ENCODE measurements at regions not wholly inside any gene's neighbourhood (a gene's known extent, or its start where the extent isn't known, plus 50 kb on each side); places are given as distances from the start of the nearest gene placed in this dataset.

DNA sequence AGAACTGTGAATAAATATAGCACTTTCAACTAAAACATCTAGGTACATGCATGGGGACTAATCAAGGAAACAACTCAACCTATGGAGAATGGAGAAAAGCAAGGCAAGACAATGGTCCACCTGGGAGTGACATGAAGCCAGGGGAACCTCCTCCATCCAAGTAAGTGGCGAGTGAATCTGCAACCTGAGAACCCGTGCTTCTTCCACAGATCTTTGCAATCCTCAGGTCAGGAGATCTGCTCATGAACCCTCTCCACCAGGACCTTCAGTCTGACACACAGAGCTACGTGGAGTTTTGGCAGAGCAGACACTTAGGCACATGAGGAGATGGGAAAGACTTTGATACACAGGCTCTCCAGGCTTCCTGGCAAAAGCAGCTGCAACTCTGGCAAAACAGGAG, 58.8 kb upstream of the KHDRBS2 start:
- H3K27ac ChIP-seq = no peak overlapping the region
- intact Hi-C loops (cut with DNase I; ENCODE audit: low total_unique reads) = no loop called here
- WGBS, 2 donors = 86 to 88% methylated on average over 3 of the region's 3 CpGs

GRCh38 chr6:62338477-62338876, 52.5 kb upstream of the KHDRBS2 start:
- no peaks in the 10 kb centered on the region for H3K27me3 ChIP-seq
- intact Hi-C loops (cut with DNase I; ENCODE audit: low total_unique reads) = no loop called here
- no peaks in the 10 kb centered on the region for H3K4me1 ChIP-seq
- no peak for TF ChIP-seq POLR2A (IDR thresholded peaks at IDR 0.05)
- no peak for TF ChIP-seq CTCF (IDR thresholded peaks at IDR 0.05)
- H3K36me3 ChIP-seq (ENCODE audit: low read depth, missing control alignments) = no peaks in the 10 kb centered on the region
- DNase-seq = no peak
- no peak overlapping the region for H3K4me3 ChIP-seq
- 85 to 87% methylated on average over 3 of the region's 3 CpGs for WGBS, 2 donors
- no peak overlapping the region for H3K27ac ChIP-seq
- no peaks in the 10 kb centered on the region for H3K9me3 ChIP-seq

More for the DNA sequence above, 58.8 kb upstream of the KHDRBS2 start:
- no peak for DNase-seq
- Histone ChIP-seq H3K9me3 (no peaks in the 10 kb centered on the region), H3K36me3 (ENCODE audit: low read depth, missing control alignments) (no peaks in the 10 kb centered on the region), H3K4me3 (no peak overlapping the region), H3K27me3 (no peaks in the 10 kb centered on the region), H3K4me1 (no peaks in the 10 kb centered on the region)
- no peak for TF ChIP-seq CTCF (IDR thresholded peaks at IDR 0.05)
- no peak for TF ChIP-seq POLR2A (IDR thresholded peaks at IDR 0.05)

Small RNA genes lying in the stretch of these regions (small RNA-seq; reads per million reads assigned to genes)
- 0 reads per million in 2 donors for gene AL355375.2
